GM12878 (cell line): ENCODE measurements at regions not wholly inside any gene's neighbourhood (a gene's known extent, or its start where the extent isn't known, plus 50 kb on each side); places are given as distances from the start of the nearest gene placed in this dataset.

Source experiments
- BMI1 ChIP-seq: fragments of 450-650 bp; IDR thresholded peaks from 2 replicates; pipeline ENCODE4 v1.6.1; 2016; ENCODE audit warnings: mild to moderate bottlenecking, moderate library complexity, borderline replicate concordance
- CEBPB ChIP-seq, 2 experiments: fragments of 150-350 bp in 1 of 2; IDR thresholded peaks; 2 replicates each; pipeline ENCODE4 v1.6.1; 2012 to 2014; ENCODE audit warnings: low read depth in 2 of 2, low read length in 2 of 2, borderline replicate concordance in 1 of 2, inconsistent platforms in 1 of 2
- CTCF ChIP-seq, 3 experiments: IDR thresholded peaks in 2 of 3; conservative IDR thresholded peaks in 1 of 3; 2 replicates each; pipeline ENCODE4 v1.5.1; 2011; ENCODE audit warnings: low read depth in 3 of 3, low read length in 3 of 3, mild to moderate bottlenecking in 3 of 3, control low read depth in 2 of 3, moderate library complexity in 2 of 3, inconsistent platforms in 1 of 3, mixed read lengths in 1 of 3; ENCODE audit not compliant: control insufficient read depth in 2 of 3, insufficient read depth in 1 of 3; ENCODE audit errors: extremely low read depth in 1 of 3
- GATAD2B ChIP-seq: fragments of 450-650 bp; conservative IDR thresholded peaks from 2 replicates; pipeline ENCODE4 v1.6.1; 2017; ENCODE audit warnings: low read depth, mild to moderate bottlenecking, moderate library complexity
- JUND ChIP-seq: IDR thresholded peaks from 2 replicates; pipeline ENCODE4 v1.6.1; 2012; ENCODE audit warnings: low read depth, mild to moderate bottlenecking, low read length, improper control_type of control experiment, moderate library complexity
- LARP7 ChIP-seq: fragments of 450-650 bp; IDR thresholded peaks from 2 replicates; pipeline ENCODE4 v1.6.1; 2017; ENCODE audit warnings: mild to moderate bottlenecking
- MAX ChIP-seq: IDR thresholded peaks from 2 replicates; pipeline ENCODE4 v1.6.1; 2012; ENCODE audit warnings: low read depth, low read length, improper control_type of control experiment
- MLLT1 ChIP-seq: fragments of 450-650 bp; IDR thresholded peaks from 2 replicates; pipeline ENCODE4 v1.6.1; 2016; ENCODE audit warnings: mild to moderate bottlenecking
- NKRF ChIP-seq: fragments of 450-650 bp; conservative IDR thresholded peaks from 2 replicates; pipeline ENCODE4 v1.6.1; 2017; ENCODE audit warnings: mild to moderate bottlenecking, moderate library complexity
- REST ChIP-seq: IDR thresholded peaks from 2 replicates; pipeline ENCODE4 v1.6.1; 2012; ENCODE audit warnings: mild to moderate bottlenecking, low read depth, low read length
- TAF1 ChIP-seq: IDR thresholded peaks from 2 replicates; pipeline ENCODE4 v1.6.1; 2011; ENCODE audit warnings: mild to moderate bottlenecking, low read depth, low read length, borderline replicate concordance
- USF1 ChIP-seq: IDR thresholded peaks from 2 replicates; pipeline ENCODE4 v1.6.1; 2011; ENCODE audit warnings: borderline replicate concordance, low read depth, mild to moderate bottlenecking, moderate library complexity, mixed read lengths, low read length; ENCODE audit not compliant: insufficient read depth; ENCODE audit errors: extremely low read length

- TF ChIP-seq GATAD2B (no peak), MAX (no peak), USF1 (no peak), LARP7 (no peak), MLLT1 (no peak), CEBPB (IDR thresholded peaks at IDR 0.05; ENCODE audit: borderline replicate concordance in 1 of 2, low read depth in 2 of 2, low read length in 2 of 2) (no peak), CTCF (IDR thresholded peaks at IDR 0.05 in 2 of 3, conservative IDR thresholded peaks at IDR 0.05 in 1 of 3; ENCODE audit: control insufficient read depth in 2 of 3, extremely low read depth in 1 of 3, insufficient read depth in 1 of 3, low read depth in 3 of 3, low read length in 3 of 3) (no peak), REST (no peak), JUND (no peak), NKRF (no peak), BMI1 (no peak), TAF1 (no peak)
Measured at GRCh38 chr2:163046615-163047014, 208.0 kb upstream of the KCNH7 start.
